HepG2 (cell line): ENCODE measurements at regions not wholly inside any gene's neighbourhood (a gene's known extent, or its start where the extent isn't known, plus 50 kb on each side); places are given as distances from the start of the nearest gene placed in this dataset.
A peak's percentile ranks its signal among the peaks of the same experiment; 100 is the strongest.

ENCODE experiments used
- ATAC-seq: fragments of 200-7000 bp; cut with Tn5 transposase; 3 replicates; pipeline ENCODE4 v1.9.1; 2020; ENCODE audit warnings: mild to moderate bottlenecking, moderate library complexity
- BruUV-seq: library from RNA; stranded (reverse); fragments of 400-500 nt; replicated peaks from 2 replicates; lab custom pipeline; 2021; lab: Mats Ljungman, UMichigan
- CTCF ChIA-PET: fragments of 300-600 bp; formaldehyde crosslinking; extraction: SDS; loops from one replicate; lab custom pipeline; 2021; ENCODE audit warnings: low total read pairs, inconsistent platforms, low intra/inter-chr PET ratio; lab: Yijun Ruan, JAX
- POLR2A ChIA-PET: fragments of 350-600 bp; sonication (Branson Sonifier 250); formaldehyde crosslinking; loops from one replicate; lab custom pipeline; 2020; ENCODE audit warnings: antibody characterized with exemption, inconsistent platforms; lab: Yijun Ruan, JAX
- DNase-seq: peaks from one replicate; pipeline ENCODE4 v3.0.0-alpha.2; 2015; ENCODE audit warnings: low spot score
- FAIRE-seq: peaks from 3 replicates; lab custom pipeline; 2011; peaks lifted over from hg19 to GRCh38; lab: Jason Lieb, UNC
- H2AFZ ChIP-seq: one replicate; pipeline ENCODE4 v1.6.1; 2011; ENCODE audit warnings: low read length, inconsistent platforms
- H3K27ac ChIP-seq: fragments of 300-600 bp; 3 replicates; pipeline ENCODE4 v1.8.0; 2011; ENCODE audit warnings: mixed run types, mild to moderate bottlenecking, mixed read lengths, low read length, inconsistent platforms; ENCODE audit not compliant: insufficient read depth; ENCODE audit errors: extremely low read length
- H3K27me3 ChIP-seq, 2 experiments: fragments of 200-600 bp in 1 of 2; 2 replicates in 1 of 2; 3 replicates in 1 of 2; pipeline versions ENCODE4 v1.6.0 to v1.8.0; 2011; ENCODE audit warnings: low read length in 2 of 2, mild to moderate bottlenecking in 2 of 2, moderate library complexity in 2 of 2, inconsistent platforms in 1 of 2; ENCODE audit not compliant: insufficient read depth in 2 of 2, control insufficient read depth in 1 of 2
- H3K36me3 ChIP-seq, 2 experiments: fragments of 200-600 bp in 1 of 2; replicated peaks in 1 of 2; 2 replicates in 1 of 2; 3 replicates in 1 of 2; pipeline versions ENCODE4 v1.5.1 to v1.8.0; 2011; ENCODE audit warnings: low read length in 2 of 2, inconsistent platforms in 1 of 2; ENCODE audit not compliant: insufficient read depth in 2 of 2, control insufficient read depth in 1 of 2
- H3K4me1 ChIP-seq: 2 replicates; pipeline ENCODE4 v1.5.1; 2012; ENCODE audit warnings: low read length, inconsistent platforms; ENCODE audit not compliant: insufficient read depth
- H3K4me2 ChIP-seq: 2 replicates; pipeline ENCODE4 v1.6.0; 2011; ENCODE audit warnings: low read depth, low read length, inconsistent platforms
- H3K4me3 ChIP-seq, 3 experiments: fragments of 200-600 bp in 1 of 3; sonication (generic), shearing (Covaris generic) in 1 of 3; replicated peaks in 1 of 3; 2 replicates each; pipeline ENCODE4 v1.5.1; 2011 to 2016; ENCODE audit warnings: low read length in 3 of 3, inconsistent platforms in 2 of 3, low read depth in 2 of 3, mild to moderate bottlenecking in 2 of 3, control low read depth in 1 of 3, mixed read lengths in 1 of 3; ENCODE audit not compliant: insufficient read depth in 1 of 3
- H3K79me2 ChIP-seq: one replicate; pipeline ENCODE4 v1.6.1; 2011; ENCODE audit warnings: low read length, inconsistent platforms; ENCODE audit not compliant: insufficient read depth
- H3K9ac ChIP-seq: 2 replicates; pipeline ENCODE4 v1.6.0; 2011; ENCODE audit warnings: mild to moderate bottlenecking, low read depth, low read length, inconsistent platforms; ENCODE audit not compliant: insufficient read depth
- H3K9me3 ChIP-seq: 2 replicates; pipeline ENCODE4 v1.5.1; 2012; ENCODE audit warnings: mild to moderate bottlenecking, low read length
- H4K20me1 ChIP-seq: 2 replicates; pipeline ENCODE4 v1.6.0; 2011; ENCODE audit warnings: inconsistent platforms, mild to moderate bottlenecking, low read length, moderate library complexity; ENCODE audit not compliant: insufficient read depth
- ATF7 ChIP-seq, 2 experiments: fragments of 450-650 bp in 1 of 2; sonication (generic) in 1 of 2; formaldehyde crosslinking in 1 of 2; IDR thresholded peaks; 2 replicates each; pipeline versions ENCODE4 v1.4.0 to v1.6.1; 2016 to 2020; ENCODE audit warnings: antibody characterized with exemption in 1 of 2, mild to moderate bottlenecking in 1 of 2, missing genetic modification reagents in 1 of 2
- IRF1 ChIP-seq: sonication (generic); formaldehyde crosslinking; IDR thresholded peaks from 2 replicates; pipeline ENCODE4 v1.4.0; 2020; ENCODE audit warnings: low read depth, mild to moderate bottlenecking, missing genetic modification reagents
- NFE2 ChIP-seq: sonication (generic); formaldehyde crosslinking; IDR thresholded peaks from 2 replicates; pipeline ENCODE4 v1.4.0; 2020; ENCODE audit warnings: missing genetic modification reagents
- PITX1 ChIP-seq: sonication (generic); formaldehyde crosslinking; IDR thresholded peaks from 2 replicates; pipeline ENCODE4 v1.5.1; 2020; ENCODE audit warnings: mild to moderate bottlenecking, missing genetic modification reagents
- WGBS: methylation state at CpG from one replicate; pipeline ENCODE4 v1.1.6; 2017; ENCODE audit warnings: low lambda C conversion rate; 5-methylcytosine and 5-hydroxymethylcytosine counted together
- in situ Hi-C: cut with HindIII; loops from 2 replicates; pipeline ENCODE4 v1.10.0; 2017; ENCODE audit warnings: low pct_unique_long_range_greater_than_20kb; ENCODE audit not compliant: extremely low pct_ligation_motif_present
- intact Hi-C: fragments of 100-400 bp; cut with micrococcal nuclease; formaldehyde crosslinking; loops from one replicate; pipeline ENCODE4 v1.10.0; 2022; ENCODE audit not compliant: unreplicated experiment

GRCh38 chr2:41355794-41356193 lies 692.0 kb upstream of the PKDCC start:
- no peak for FAIRE-seq
- intact Hi-C loops: no loop called here
- no peaks in the 10 kb centered on the region; a peak in 1 of 5 replicates for H3K27me3 ChIP-seq
- H3K4me1 ChIP-seq: no peaks in the 10 kb centered on the region
- H3K4me3 ChIP-seq: no peak overlapping the region
- POLR2A ChIA-PET: no interaction called here
- no peak overlapping the region for H3K9ac ChIP-seq
- DNase-seq: no peak
- H3K4me2 ChIP-seq: no peak overlapping the region
- BruUV-seq: no TSS peak
- no peak for TF ChIP-seq IRF1 (CRISPR knock-in tag)
- peak; percentile 91 for TF ChIP-seq ATF7 (IDR thresholded peaks at IDR 0.05)
- TF ChIP-seq ATF7 (CRISPR knock-in tag; IDR thresholded peaks at IDR 0.05): no peak
- TF ChIP-seq, all 625 proteins: peak for 1
- H2AFZ ChIP-seq: no peak overlapping the region
- in situ Hi-C loops: no loop called here
- CTCF ChIA-PET: no interaction called here
- no peaks in the 10 kb centered on the region for H3K79me2 ChIP-seq
- no peaks in the 10 kb centered on the region for H4K20me1 ChIP-seq
- no peak for ATAC-seq
- no peak overlapping the region for H3K27ac ChIP-seq
- WGBS: 2% methylated on average over 2 of the region's 2 CpGs
- H3K36me3 ChIP-seq: no peaks in the 10 kb centered on the region
- H3K9me3 ChIP-seq: no peaks in the 10 kb centered on the region

DNA sequence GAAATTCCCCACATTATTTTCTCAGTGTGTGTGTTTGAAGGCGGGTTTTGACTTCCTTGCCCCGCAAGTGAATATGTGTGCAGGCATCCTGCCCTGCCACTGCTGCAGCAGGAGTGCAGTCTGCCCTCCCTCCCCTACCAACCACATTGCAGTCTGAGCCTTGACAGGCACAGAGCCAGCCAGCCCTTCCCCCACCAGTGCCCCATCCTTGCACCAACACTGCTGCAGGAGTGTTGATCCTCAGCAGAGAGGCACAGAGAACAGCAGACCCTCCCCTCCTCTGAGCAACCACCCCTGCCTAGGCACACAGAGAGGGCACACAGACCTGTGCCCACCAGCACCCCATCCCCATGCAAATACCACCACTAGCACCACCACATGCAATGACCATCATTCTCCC lies 683.0 kb upstream of the PKDCC start:
- ATAC-seq (no peak), DNase-seq (no peak), FAIRE-seq (no peak)
- Histone ChIP-seq H2AFZ (no peak overlapping the region), H3K4me1 (no peaks in the 10 kb centered on the region), H3K9me3 (peaks cover 26% of the 10 kb centered on the region), H4K20me1 (no peaks in the 10 kb centered on the region), H3K36me3 (no peaks in the 10 kb centered on the region), H3K4me2 (no peak overlapping the region), H3K27me3 (no peaks in the 10 kb centered on the region), H3K4me3 (no peak overlapping the region), H3K9ac (no peak overlapping the region), H3K27ac (no peak overlapping the region), H3K79me2 (no peaks in the 10 kb centered on the region)
- ChIA-PET CTCF (no interaction called here), POLR2A (no interaction called here)
- in situ Hi-C loops: no loop called here
- 32% methylated on average over 2 of the region's 2 CpGs for WGBS
- TF ChIP-seq PITX1 (no peak), NFE2 (CRISPR knock-in tag) (no peak)
- intact Hi-C loops: no loop called here
- BruUV-seq: no TSS peak
